ENCODE measurements at regions not wholly inside any gene's neighbourhood (a gene's known extent, or its start where the extent isn't known, plus 50 kb on each side); places are given as distances from the start of the nearest gene placed in this dataset.

DNA sequence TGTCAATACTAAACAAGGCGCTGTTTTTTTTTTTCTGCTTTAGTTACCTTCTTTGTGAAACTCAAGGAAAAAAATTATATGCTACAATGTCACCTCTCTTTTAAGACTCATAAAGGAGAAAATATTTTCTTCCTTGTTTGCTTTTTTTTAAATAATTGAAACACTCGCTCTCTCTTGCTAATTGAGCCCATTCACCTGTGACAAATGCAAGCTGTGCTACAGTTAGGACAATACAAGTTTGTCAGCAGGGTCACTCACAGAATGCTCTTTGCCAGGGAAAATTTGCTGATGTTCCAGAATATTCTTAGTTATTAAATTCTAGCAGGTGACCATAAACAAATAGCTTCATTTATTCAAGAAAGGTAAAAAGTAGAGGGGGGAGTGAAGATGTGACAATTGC lies 375.9 kb upstream of the DPPA4 start:
- TF ChIP-seq CTBP1 (IDR thresholded peaks at IDR 0.05; ENCODE audit: borderline replicate concordance) (no peak), BHLHE40 (IDR thresholded peaks at IDR 0.05; ENCODE audit: borderline replicate concordance) (no peak), ZNF384 (IDR thresholded peaks at IDR 0.05) (no peak), LEF1 (IDR thresholded peaks at IDR 0.05; ENCODE audit: borderline replicate concordance) (no peak), ELF4 (IDR thresholded peaks at IDR 0.05) (no peak), SUZ12 (IDR thresholded peaks at IDR 0.05) (no peak), FOXK2 (IDR thresholded peaks at IDR 0.05) (no peak), TARDBP (IDR thresholded peaks at IDR 0.05) (no peak), ARNT (IDR thresholded peaks at IDR 0.05) (no peak), FOXA1 (IDR thresholded peaks at IDR 0.05) (no peak), SP1 (IDR thresholded peaks at IDR 0.05) (no peak), FOXM1 (IDR thresholded peaks at IDR 0.05; ENCODE audit: borderline replicate concordance) (no peak)
- CTCF ChIA-PET: no interaction called here
- no peak for DNase-seq (ENCODE audit: extremely low spot score)
- POLR2A ChIA-PET: no interaction called here

DNA sequence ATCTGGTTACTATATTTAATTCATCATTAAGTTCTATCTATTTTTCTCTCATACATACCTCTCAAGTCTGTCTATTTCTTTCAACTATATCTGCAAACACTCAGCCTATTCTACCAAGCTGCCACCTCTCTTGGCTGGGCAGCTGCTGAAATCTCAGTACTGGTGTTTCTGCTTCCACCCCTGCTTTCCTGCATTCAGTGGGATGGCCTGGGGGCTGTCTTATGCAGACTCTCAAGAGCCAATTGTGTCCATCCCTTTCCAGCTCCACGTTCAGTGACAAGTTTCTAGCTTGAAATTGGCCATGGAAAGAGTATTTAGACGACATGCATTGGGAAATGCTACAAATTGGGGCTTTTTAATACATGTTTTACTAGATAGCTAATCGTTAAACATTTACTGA lies 378.4 kb upstream of the DPPA4 start:
- TF ChIP-seq, protein P1, sequence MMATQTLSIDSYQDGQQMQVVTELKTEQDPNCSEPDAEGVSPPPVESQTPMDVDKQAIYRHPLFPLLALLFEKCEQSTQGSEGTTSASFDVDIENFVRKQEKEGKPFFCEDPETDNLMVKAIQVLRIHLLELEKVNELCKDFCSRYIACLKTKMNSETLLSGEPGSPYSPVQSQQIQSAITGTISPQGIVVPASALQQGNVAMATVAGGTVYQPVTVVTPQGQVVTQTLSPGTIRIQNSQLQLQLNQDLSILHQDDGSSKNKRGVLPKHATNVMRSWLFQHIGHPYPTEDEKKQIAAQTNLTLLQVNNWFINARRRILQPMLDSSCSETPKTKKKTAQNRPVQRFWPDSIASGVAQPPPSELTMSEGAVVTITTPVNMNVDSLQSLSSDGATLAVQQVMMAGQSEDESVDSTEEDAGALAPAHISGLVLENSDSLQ (IDR thresholded peaks at IDR 0.05): no peak
- TF ChIP-seq L3MBTL2 (conservative IDR thresholded peaks at IDR 0.05) (no peak), FOXA1 (IDR thresholded peaks at IDR 0.05) (no peak), BHLHE40 (IDR thresholded peaks at IDR 0.05; ENCODE audit: borderline replicate concordance) (no peak), NFRKB (IDR thresholded peaks at IDR 0.05) (no peak), LEF1 (IDR thresholded peaks at IDR 0.05; ENCODE audit: borderline replicate concordance) (no peak)

DNA sequence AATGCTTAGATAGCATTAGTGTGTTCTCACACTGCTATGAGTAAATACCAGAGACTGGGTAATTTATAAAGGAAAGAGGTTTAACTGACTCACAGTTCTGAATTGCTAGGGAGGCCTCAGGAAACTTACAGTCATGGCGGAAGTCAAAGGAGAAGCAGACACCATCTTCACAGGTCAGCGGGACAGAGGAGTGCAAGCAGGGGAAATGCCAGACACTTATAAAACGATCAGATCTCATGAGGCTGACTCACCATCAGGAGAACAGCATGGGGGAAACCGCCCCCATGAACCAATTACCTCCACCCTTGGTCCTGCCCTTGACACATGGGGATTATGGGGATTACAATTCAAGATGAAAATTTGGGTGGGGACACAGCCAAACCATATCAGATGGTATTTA lies 381.5 kb upstream of the DPPA4 start:
- TF ChIP-seq, protein P1 (IDR thresholded peaks at IDR 0.05): no peak
- TF ChIP-seq BHLHE40 (IDR thresholded peaks at IDR 0.05; ENCODE audit: borderline replicate concordance) (no peak), LEF1 (IDR thresholded peaks at IDR 0.05; ENCODE audit: borderline replicate concordance) (no peak), TARDBP (IDR thresholded peaks at IDR 0.05) (no peak), ELF4 (IDR thresholded peaks at IDR 0.05) (no peak), SUZ12 (IDR thresholded peaks at IDR 0.05) (no peak), CTBP1 (IDR thresholded peaks at IDR 0.05; ENCODE audit: borderline replicate concordance) (no peak), HDGF (IDR thresholded peaks at IDR 0.05; ENCODE audit: borderline replicate concordance) (no peak)
- POLR2A ChIA-PET: no interaction called here
- no peak for DNase-seq (ENCODE audit: extremely low spot score)
- CTCF ChIA-PET: no interaction called here

More for the DNA sequence above, 378.4 kb upstream of the DPPA4 start:
- DNase-seq (ENCODE audit: extremely low spot score): no peak
- POLR2A ChIA-PET: no interaction called here
- CTCF ChIA-PET: no interaction called here

DNA sequence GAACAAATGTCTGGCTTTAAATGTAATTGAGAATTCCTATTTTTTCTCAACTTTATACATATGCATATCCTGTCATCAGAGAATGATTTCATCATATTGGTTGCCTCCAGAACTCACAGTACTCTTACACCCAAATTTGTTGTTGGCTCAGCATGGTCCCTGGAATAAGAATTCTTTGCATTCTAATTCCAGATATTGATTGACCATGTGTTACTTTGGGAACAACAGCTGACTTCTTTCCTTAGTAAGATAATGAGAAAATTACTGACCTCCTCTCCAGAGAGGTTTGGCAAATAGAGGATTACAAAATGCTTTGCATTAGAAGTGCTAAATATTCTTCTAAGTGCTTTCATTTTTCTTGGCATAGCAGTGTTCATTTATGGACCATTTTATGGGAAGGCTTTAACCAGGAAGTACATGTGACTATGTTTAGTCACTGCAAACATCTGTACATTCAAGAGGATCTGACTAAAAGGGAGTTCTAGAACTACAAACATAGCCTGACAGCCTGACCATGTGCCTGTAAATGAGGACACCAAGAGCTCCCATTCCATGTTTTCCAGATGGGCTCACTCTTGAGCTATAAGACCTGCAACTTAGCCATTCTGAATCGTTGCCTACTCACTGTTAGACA lies 391.6 kb upstream of the DPPA4 start:
- POLR2A ChIA-PET: no interaction called here
- no peak for TF ChIP-seq SUZ12 (IDR thresholded peaks at IDR 0.05)
- TF ChIP-seq L3MBTL2 (conservative IDR thresholded peaks at IDR 0.05): no peak
- TF ChIP-seq LEF1 (IDR thresholded peaks at IDR 0.05; ENCODE audit: borderline replicate concordance): no peak
- no peak for DNase-seq (ENCODE audit: extremely low spot score)
- CTCF ChIA-PET: interaction anchor here (0.6 to 0.7 kb wide), 3 partner anchors 13 to 1273 kb away, joined by 3 read pairs; no protein-coding TSS in a partner anchor

DNA sequence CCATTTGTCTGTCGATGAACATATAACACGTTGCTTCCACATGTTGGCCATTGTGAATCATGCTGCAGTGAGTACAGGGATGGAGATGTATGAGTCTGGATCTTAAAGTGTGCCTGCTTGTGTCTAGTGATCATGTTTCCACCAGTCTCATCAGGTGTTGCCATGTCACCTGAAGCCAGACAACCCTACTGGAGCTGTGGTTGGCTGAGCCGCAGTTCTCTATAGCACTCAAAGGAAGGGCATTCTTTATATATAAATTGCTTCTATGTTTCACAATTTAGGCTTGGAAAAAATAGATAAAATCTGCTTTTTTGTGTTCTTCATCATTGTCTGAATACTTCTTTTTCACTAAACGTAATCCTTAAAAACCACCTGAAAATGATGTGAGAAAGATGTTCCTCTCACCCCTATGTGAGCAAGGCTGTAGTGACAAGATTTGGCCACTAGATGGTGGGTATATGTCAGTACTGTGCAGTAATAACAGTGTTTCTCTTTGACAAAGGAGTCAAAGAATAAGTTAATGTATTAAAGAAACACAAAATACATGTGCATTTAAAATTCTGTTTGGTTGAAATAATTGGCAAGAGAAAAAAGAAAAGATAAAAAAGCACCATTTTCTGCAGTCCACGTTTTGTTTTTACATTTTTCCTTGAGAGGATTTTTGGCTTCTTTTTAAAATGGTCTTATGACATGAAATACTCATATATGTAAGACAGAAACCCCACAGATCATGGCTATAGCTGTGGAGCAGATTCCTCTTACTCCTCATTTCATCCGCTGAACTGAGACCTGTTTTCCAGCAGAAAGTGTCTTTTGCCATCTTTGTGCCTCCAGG lies 394.5 kb upstream of the DPPA4 start:
- TF ChIP-seq L3MBTL2 (conservative IDR thresholded peaks at IDR 0.05) (no peak), LEF1 (IDR thresholded peaks at IDR 0.05; ENCODE audit: borderline replicate concordance) (no peak), SP1 (IDR thresholded peaks at IDR 0.05) (no peak), ARNT (IDR thresholded peaks at IDR 0.05) (no peak), FOXA1 (IDR thresholded peaks at IDR 0.05) (no peak), NFRKB (IDR thresholded peaks at IDR 0.05) (no peak), FOXK2 (IDR thresholded peaks at IDR 0.05) (no peak), BHLHE40 (IDR thresholded peaks at IDR 0.05; ENCODE audit: borderline replicate concordance) (no peak)
- POLR2A ChIA-PET: no interaction called here
- CTCF ChIA-PET: interaction anchor here (0.6 to 0.8 kb wide), 2 partner anchors 125 to 542 kb away, joined by 3 to 4 read pairs; no protein-coding TSS in a partner anchor
- peak; percentile 16 for DNase-seq (ENCODE audit: extremely low spot score)

DNA sequence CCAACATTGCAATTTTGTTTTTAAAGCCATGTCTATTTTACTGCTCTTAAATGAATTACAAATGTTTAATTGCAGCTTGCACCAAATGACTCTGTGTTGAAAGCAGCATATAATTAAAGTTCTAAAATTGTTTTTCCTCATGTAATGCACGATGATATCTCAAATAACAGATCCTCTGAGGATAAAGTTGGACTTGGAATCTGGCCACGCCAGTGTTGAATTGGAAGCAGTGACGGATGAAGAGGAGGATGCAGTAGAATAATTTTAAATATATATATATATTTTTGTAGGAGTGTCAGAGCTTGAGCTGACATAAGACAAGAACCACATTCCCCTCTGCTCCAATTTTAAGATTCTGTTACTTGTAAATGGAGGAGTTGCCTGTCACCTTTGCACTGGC lies 406.6 kb upstream of the DPPA4 start:
- TF ChIP-seq HDGF (IDR thresholded peaks at IDR 0.05; ENCODE audit: borderline replicate concordance): no peak
- TF ChIP-seq FOXM1 (IDR thresholded peaks at IDR 0.05; ENCODE audit: borderline replicate concordance): no peak
- no peak for TF ChIP-seq ZNF384 (IDR thresholded peaks at IDR 0.05)
- TF ChIP-seq, protein P1 (IDR thresholded peaks at IDR 0.05): no peak
- TF ChIP-seq SUZ12 (IDR thresholded peaks at IDR 0.05): no peak
- TF ChIP-seq CTBP1 (IDR thresholded peaks at IDR 0.05; ENCODE audit: borderline replicate concordance): no peak
- TF ChIP-seq FOXA1 (IDR thresholded peaks at IDR 0.05): no peak
- TF ChIP-seq LEF1 (IDR thresholded peaks at IDR 0.05; ENCODE audit: borderline replicate concordance): no peak
- POLR2A ChIA-PET: no interaction called here
- no peak for DNase-seq (ENCODE audit: extremely low spot score)
- CTCF ChIA-PET: no interaction called here

Measured in HEK293T (cell line).